ENCODE measurements at regions not wholly inside any gene's neighbourhood (a gene's known extent, or its start where the extent isn't known, plus 50 kb on each side); places are given as distances from the start of the nearest gene placed in this dataset.

DNA sequence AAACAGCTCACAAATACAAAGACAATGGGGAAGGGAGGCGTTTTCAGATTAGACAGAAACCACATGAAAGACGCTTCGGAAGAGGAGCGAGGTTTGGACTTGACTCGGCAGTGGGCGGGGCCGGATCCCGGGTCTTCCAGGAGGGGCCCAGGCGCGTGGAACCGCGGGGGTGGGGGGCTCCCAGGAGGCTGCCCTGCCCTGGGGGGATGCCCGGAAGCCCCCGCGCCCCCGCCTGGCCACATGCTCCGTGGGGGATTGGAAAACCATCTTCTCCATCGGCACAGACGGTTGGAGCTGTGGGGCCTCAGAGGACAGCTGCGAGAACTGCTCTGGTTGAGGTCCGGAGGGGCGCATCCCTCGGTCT lies 186.0 kb upstream of the SHH start:
- peak in 1 of 3 experiments; percentile 52 for DNase-seq (ENCODE audit: low read depth in 3 of 3)

DNA sequence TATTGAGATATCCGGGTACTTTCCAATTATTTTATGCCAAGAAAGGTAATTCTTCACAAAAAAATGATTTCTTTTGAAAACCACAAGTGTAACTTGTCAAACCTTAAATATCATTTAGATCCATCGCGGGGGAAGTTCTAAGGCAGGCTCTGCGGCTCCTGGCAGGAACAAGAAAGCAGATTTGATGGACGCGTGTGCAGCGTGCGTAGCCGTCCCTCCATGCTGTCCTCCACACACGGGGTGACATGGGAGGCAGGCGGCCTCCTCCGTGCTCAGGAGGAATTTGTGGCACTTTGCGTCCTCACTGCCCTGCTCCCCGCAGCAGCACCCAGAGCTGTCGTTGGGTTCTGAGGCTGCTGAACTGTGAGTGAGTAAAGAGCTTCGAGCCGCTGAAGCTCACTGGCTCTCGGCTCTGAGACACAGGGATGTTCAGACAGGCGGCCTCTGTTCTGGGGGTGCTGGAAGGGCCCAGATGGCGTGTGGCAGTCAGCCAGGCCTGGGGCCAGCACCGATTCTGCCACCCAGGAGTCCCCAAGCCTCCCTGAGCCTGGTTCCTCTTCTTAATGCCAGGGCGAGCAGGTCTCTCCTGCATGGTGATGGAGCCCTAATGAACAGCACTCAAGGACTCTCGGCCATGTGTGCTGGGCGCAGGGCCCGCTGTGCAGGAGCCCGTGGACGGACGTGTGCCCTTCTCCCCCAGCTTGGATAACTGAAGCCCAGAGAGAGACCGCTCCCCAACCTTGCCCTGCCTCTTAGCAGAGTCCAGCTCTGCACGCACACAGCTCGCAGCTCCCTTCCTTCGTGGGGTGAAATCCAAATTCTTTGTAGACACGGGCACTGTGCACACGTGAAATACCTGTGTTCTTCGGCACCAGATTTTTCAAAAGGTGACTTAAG lies 185.4 kb upstream of the SHH start:
- peak in 1 of 3 experiments; percentile 26 for DNase-seq (ENCODE audit: low read depth in 3 of 3)

DNA sequence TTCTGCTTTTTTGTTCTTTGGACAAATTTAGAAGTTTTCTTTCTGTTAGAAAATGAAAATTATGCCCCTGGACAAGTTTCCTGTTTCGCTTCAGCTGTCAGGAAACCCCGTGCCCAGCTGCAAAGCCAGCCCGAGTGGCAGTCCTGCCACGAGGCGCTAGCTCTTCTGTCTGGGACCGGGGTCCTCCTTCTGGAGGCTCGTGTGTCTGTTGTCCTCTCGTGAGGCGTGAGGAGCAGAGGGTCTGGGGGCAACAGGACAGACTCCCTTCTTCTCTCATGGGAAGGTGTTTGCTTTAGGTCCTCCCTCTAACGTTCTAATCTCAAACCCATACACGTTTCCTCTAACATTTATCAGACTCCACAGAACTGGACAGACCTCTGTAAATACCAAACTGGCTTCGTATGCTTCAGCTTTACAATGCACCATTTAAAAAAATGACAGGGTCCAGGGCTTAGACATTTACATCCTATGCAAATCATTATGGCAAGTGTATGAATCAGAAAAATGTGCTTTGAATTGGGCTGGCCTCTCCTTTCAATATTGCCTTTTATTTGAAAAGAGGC lies 184.5 kb upstream of the SHH start:
- DNase-seq (ENCODE audit: low read depth in 3 of 3): no peak

DNA sequence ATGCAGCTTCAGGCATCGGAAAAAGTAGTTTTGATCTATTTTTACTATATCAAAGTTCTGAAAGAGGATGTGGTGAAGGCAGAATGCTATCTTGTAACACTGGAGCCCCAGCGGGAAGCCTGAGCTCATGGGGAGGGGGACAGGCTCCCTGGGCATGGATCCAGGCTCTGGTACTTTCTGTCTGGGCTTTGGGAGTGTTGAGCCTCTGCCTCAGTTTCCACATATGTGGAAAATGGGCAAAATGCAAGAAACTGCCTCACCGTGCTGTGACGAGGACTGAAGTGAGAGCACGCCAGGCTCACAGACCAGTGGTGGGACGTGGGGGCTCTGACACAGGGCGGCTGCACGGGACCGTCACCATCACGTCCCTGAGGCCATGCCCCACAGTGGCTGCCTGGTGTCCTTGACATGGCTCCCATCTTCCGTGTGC lies 182.9 kb upstream of the SHH start:
- no peak for DNase-seq (ENCODE audit: low read depth in 3 of 3)

DNA sequence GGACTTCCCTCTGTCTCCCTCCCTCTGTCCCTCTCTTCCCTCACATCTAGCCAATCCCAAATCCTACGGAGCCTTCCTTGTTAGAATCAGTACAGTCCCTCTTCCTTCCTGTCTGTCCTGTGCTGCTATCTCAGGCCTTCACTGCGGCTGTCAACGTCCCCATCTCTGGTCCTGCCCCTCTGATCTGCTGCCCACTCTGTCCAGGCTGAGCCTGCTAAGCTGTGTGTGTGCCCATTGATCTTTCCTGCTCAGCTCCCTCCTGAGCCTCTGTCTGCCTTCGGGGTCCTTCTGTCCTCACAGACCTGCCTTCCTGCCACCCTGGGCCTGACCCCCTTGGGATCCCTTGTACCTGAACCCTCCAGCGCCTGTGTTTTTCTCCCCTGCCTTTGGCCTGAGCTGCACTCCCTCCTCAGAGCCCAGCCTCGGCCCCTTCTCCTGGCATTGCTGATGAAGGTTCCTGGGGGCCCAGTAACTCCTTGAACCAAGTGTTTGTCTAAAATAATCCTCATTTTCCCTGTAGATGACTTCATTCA lies 182.1 kb upstream of the SHH start:
- DNase-seq (ENCODE audit: low read depth in 3 of 3): no peak

- no peak for DNase-seq (ENCODE audit: low read depth in 3 of 3)
Measured at GRCh38 chr7:155993420-155994278, 181.4 kb upstream of the SHH start.

DNA sequence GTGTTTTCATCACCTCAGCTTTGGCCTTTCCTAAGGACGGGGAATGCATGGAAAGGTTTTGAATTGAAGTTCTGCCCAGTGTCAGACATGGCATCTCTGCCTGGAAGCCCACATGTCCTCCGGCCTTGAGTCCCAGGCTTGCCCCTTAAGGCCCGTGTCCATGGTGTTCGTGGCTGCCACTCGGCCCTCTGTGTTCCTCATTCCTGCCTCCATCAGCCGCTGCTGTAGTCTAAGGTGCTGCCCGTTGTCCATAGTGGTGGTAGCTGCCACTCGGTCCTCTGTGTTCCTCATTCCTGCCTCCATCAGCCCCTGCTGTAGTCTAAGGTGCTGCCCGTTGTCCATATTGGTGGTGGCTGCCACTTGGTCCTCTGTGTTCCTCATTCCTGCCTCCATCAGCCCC lies 180.7 kb upstream of the SHH start:
- no peak for DNase-seq (ENCODE audit: low read depth in 3 of 3)

DNA sequence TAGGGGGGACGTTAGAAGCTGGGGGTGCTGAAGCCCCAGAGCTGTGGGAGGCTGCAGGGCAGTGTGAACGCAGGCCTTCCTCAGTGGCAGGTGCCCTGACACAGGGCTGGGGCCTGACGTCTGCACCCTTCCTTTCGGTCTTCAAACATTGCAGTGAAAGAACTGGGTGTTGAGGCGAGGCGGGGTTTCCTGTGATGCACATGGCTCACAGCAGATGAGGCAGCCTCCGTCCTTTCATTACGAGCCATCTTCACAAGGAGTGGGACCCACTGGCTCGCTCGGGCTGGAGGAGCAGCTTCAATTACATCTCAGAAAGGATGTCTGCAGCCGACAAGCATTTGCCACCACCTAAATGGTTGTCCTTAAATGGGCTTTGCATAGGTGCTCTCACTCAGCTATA lies 180.3 kb upstream of the SHH start:
- no peak for DNase-seq (ENCODE audit: low read depth in 3 of 3)

DNA sequence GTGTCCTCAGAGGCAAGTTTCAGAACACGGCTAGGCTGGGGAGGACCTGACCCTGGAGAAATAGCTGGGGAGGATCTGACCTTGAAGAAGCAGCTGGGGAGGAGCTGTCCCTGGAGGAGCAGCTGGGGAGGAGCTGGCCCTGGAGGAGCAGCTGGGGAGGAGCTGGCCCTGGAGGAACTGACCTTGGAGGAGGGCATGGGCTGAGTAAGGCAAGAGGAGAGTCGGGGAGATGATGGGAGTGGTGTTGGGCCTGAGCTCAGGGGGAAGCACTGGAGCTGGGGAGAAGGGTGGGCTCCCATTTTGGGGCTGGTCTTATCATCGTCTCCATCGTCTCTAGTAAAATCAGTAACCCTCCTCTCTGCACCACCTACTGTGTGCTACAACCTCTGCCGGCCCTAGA lies 179.8 kb upstream of the SHH start:
- DNase-seq (ENCODE audit: low read depth in 3 of 3): no peak

DNA sequence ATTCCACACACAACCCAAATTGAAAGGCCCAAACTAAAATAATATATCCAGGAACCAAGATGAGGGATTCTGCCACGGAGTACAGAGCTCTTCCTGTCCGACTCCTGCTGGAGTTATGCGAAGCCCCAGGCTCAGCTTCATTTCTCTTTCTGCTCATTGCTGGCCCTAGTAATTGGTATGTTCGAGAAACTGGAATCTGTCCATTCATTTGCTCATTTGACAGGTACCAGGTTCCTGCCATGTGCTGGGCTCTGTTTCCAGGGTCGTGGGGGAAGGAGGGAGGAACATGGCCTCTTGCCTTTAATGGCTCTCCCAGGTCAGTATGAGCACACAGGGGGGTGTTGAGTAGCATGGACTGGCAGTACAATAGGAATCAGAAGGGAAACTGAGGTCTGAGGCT lies 179.2 kb upstream of the SHH start:
- DNase-seq (ENCODE audit: low read depth in 3 of 3): no peak

DNA sequence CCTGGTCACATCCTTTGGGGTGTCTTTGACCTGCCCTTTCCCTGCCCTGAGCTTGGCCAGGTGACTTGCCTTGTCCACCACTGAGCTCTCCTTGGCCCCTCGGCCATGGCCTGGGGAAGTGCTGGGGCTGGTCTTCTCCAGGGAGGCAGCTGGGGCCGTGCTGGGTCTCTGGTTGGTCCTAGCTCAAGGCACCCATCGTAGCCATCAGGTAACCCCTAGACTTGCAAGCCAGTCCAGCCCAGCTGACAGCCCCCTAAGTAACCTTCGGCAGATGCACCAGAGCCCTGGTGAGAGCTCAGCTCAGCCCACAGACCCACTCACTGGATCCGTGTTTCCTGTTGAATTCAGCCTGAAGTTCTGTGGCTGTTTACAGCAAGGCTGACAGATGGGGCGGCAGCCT lies 176.2 kb upstream of the SHH start:
- no peak for DNase-seq (ENCODE audit: low read depth in 3 of 3)

GRCh38 chr7:155987681-155988235 lies 175.5 kb upstream of the SHH start:
- no peak for DNase-seq (ENCODE audit: low read depth in 3 of 3)

- no peak for DNase-seq (ENCODE audit: low read depth in 3 of 3)
Measured at GRCh38 chr7:155986497-155987160, 174.4 kb upstream of the SHH start.

- no peak for DNase-seq (ENCODE audit: low read depth in 3 of 3)
Measured at GRCh38 chr7:155985518-155986250, 173.4 kb upstream of the SHH start.

GRCh38 chr7:155984609-155985405 lies 172.5 kb upstream of the SHH start:
- DNase-seq (ENCODE audit: low read depth in 3 of 3): no peak

DNA sequence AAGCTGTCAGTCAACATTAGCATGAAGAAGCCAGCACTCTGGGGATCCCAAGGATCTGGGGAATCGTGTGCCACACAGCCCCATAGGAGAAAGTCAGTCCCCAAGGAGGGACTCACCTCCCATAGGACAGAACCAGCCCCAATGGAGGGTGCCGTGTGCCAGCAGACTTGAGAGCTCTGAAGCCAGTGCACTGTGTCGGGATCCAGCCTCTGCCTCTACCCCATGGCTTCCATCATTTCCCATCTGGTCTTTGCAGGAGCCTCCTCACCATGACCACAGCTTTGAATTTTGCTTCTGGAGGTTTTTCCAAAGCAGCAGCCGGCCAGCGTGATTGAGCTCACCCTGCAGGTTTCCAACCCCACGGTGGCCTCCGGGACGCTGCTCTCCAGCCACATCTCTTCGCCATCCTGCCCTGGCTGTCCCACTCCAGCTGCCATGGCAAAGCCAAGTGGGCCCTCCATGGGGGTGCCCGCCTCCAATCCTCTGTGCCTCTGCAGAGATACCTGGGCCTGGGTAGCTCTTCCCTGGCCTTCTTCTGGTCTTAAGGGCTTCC lies 171.8 kb upstream of the SHH start:
- DNase-seq (ENCODE audit: low read depth in 3 of 3): no peak

DNA sequence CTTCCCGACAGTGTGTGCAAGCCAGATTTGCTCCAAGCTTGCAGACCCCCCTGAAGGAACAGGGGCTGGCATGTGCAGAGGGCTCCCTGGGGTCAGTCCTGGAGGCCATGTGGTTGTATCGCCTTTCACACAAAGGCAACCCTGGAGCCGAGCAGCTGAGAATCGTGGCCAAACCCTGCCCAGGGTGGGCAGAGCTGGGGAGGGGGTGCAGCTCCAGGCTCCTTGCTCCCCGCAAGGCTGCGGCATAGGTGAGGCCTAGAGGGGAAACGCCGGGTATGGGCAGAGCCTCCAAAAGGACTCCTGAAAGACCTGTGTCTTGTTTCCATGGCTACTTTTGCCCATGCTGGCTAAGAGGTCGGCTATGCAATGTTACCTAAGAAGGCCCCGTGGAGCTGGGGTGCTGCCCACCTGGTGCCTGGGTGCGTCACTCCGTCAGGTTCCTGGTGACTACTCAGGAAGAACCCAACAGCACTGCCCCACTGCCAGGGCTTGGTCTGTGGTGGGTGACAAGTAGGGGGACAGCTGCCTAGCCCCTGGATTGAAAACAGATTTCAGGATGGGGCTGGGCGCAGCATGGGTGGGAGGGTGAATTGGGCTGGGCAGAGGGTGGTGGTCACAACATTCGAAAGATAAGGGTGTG lies 171.0 kb upstream of the SHH start:
- no peak for DNase-seq (ENCODE audit: low read depth in 3 of 3)

DNA sequence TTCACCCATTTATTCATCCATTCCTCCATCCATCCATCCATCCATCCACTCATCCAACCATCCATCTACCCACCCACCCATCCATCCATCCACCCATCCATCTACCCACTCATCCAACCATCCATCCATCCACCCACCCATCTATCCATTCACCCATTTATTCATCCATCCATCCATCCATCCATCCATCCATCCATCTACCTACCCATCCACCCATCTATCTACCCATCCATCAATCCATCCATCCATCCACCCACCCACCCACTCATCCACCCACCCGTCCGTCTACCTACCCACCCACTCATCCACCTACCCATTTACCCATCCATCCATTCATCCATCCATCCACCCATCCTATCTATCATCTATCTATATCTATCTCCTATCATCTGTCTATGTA lies 169.4 kb upstream of the SHH start:
- no peak for DNase-seq (ENCODE audit: low read depth in 3 of 3)

DNA sequence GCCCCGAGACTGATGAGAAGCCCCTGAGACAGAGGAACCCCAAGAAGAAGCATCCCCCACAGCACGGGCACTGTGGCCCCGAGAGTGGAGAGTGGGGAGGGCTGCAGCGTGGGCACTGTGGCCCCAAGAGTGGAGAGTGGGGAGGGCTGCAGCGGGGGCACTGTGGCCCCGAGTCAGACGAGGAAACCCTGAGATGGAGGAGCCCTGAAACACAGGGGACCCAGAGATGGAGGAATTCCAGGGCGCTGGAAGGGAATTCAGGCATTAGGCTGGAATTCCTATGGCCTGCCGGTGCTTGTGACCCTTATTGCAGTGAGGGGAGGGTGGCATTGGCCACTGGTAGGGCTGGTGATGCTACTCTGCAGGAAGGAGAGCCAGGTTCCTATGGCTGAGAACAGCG lies 168.6 kb upstream of the SHH start:
- no peak for DNase-seq (ENCODE audit: low read depth in 3 of 3)

Measured in stimulated activated CD4-positive, alpha-beta T cell treated with anti-CD3 and anti-CD28 coated beads, TNF-alpha, amount 100 ng/mL, for 24 hours (primary cell).